ENCODE measurements at regions not wholly inside any gene's neighbourhood (a gene's known extent, or its start where the extent isn't known, plus 50 kb on each side); places are given as distances from the start of the nearest gene placed in this dataset.
"Not testable (repeated sequence)": the region's sequence is repeated elsewhere in the genome, so short reads cannot be mapped to it uniquely, and the experiment has no call there.

GRCh38 chr9:80659751-80660150, 1029.6 kb downstream of the TLE1 start:
- not testable (repeated sequence) for TF ChIP-seq CTCF (conservative IDR thresholded peaks at IDR 0.05; ENCODE audit: low read length); EZH2phosphoT487 (IDR thresholded peaks at IDR 0.05; ENCODE audit: borderline replicate concordance)

Measured in Loucy (cell line).